ENCODE measurements at regions not wholly inside any gene's neighbourhood (a gene's known extent, or its start where the extent isn't known, plus 50 kb on each side); places are given as distances from the start of the nearest gene placed in this dataset.

DNA sequence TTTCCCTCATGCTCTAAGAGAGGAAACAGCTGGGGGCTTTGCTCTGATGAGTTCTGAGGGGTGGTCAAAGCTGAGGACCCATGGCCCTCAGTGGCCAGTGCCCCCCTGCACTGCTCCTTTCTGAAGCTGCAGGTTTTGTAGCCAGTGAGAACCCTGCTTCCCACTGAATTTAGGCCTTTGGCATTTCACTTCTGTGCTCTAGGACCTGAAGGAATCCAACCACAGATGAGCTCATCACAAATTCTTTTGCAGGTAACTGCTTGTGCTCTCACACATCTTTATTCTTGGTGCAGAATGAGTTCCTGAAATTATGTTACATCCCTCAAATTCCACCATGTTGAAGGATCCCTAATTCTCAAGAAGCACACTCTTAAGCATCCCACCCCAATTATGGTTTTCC lies 248.7 kb upstream of the IRF2BP2 start:
- intact Hi-C loops (cut with DNase I; ENCODE audit: low total_unique reads): no loop called here
- DNase-seq (ENCODE audit: low spot score in 2 of 2): no peak
- H3K4me3 ChIP-seq (ENCODE audit: low read depth, poor library complexity, severe bottlenecking): no peak overlapping the region
- TF ChIP-seq CTCF (IDR thresholded peaks at IDR 0.05) (no peak), POLR2A (IDR thresholded peaks at IDR 0.05) (no peak)

- TF ChIP-seq POLR2A (IDR thresholded peaks at IDR 0.05): no peak
- no peak for TF ChIP-seq CTCF (IDR thresholded peaks at IDR 0.05)
- intact Hi-C loops (cut with DNase I; ENCODE audit: low total_unique reads): no loop called here
- no peak for DNase-seq (ENCODE audit: low spot score in 2 of 2)
- 31 to 32% methylated on average over 3 of the region's 3 CpGs for WGBS, 2 donors
- H3K4me3 ChIP-seq (ENCODE audit: low read depth, poor library complexity, severe bottlenecking): no peak overlapping the region
Measured at GRCh38 chr1:234856845-234857245, 246.9 kb upstream of the IRF2BP2 start.

DNA sequence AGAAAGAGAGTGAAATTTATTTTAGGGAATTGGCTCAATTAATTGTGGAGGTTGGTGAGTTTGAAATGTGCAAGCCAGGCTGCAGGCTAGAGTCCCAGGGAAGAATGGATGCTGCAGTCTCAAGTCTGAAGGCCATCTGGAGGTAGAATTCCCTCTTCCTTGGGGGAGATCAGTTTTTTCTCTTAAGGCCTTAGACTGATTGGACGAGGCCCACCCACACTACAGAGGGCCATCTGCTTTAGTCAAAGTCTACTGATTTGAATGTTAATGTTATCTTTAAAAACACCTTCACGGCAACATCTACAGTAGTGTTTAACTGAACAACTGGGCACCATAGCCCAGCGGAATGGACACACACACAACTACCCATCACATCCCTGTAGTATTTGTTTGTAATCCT lies 245.9 kb upstream of the IRF2BP2 start:
- WGBS, 2 donors: 96 to 99% methylated on average over 3 of the region's 3 CpGs
- intact Hi-C loops (cut with DNase I; ENCODE audit: low total_unique reads): no loop called here
- H3K4me3 ChIP-seq (ENCODE audit: low read depth, poor library complexity, severe bottlenecking): no peak overlapping the region
- DNase-seq (ENCODE audit: low spot score in 2 of 2): no peak
- TF ChIP-seq CTCF (IDR thresholded peaks at IDR 0.05) (no peak), POLR2A (IDR thresholded peaks at IDR 0.05) (no peak)

GRCh38 chr1:234854645-234855039 lies 244.7 kb upstream of the IRF2BP2 start:
- 78 to 94% methylated on average over 1 of the region's 1 CpG for WGBS, 2 donors
- no peak overlapping the region for H3K4me3 ChIP-seq (ENCODE audit: low read depth, poor library complexity, severe bottlenecking)
- DNase-seq (ENCODE audit: low spot score in 2 of 2): no peak
- no peak for TF ChIP-seq POLR2A (IDR thresholded peaks at IDR 0.05)
- no peak for TF ChIP-seq CTCF (IDR thresholded peaks at IDR 0.05)
- intact Hi-C loops (cut with DNase I; ENCODE audit: low total_unique reads): no loop called here

DNA sequence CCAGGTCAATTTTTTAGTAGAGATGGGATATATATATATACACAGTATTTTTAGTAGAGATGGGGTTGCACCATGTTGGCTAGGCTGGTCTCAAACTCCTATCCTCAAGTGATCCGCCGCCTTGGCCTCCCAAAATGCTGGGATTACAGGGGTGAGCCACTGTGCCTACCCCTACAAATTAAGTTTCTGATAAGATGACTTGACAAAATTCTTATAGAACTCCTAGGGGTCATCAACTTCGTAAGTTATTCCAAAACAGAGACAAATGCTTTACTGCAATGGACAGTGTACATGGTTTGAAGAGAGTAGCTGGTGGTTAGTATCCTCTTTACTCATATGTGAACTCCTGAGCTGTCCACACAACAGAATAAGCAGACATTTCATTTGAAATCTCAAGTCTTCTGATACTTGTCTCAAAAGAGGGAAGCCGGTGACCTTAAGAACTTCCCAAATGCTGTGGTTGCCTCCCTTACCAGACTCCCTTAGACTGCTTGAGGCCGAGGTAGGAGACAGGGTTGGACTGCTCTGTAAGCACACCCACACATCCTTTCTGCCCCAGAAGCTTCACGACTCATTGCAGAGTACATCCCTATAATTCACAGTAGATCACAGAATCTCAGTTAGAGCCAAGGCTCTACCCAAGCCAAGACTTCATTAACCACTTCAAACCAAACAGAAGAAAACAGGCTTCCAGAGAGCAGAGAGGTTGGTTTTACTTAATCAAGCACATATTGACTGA lies 244.1 kb upstream of the IRF2BP2 start:
- H3K4me3 ChIP-seq (ENCODE audit: low read depth, poor library complexity, severe bottlenecking): no peak overlapping the region
- TF ChIP-seq POLR2A (IDR thresholded peaks at IDR 0.05) (no peak), CTCF (IDR thresholded peaks at IDR 0.05) (no peak)
- DNase-seq (ENCODE audit: low spot score in 2 of 2): no peak
- WGBS, 2 donors: 70 to 77% methylated on average over 6 of the region's 6 CpGs
- intact Hi-C loops (cut with DNase I; ENCODE audit: low total_unique reads): no loop called here

- WGBS, 2 donors: 95 to 96% methylated on average over 3 of the region's 3 CpGs
- no peak for DNase-seq (ENCODE audit: low spot score in 2 of 2)
- intact Hi-C loops (cut with DNase I; ENCODE audit: low total_unique reads): no loop called here
- H3K4me3 ChIP-seq (ENCODE audit: low read depth, poor library complexity, severe bottlenecking): no peak overlapping the region
- TF ChIP-seq POLR2A (IDR thresholded peaks at IDR 0.05): no peak
- no peak for TF ChIP-seq CTCF (IDR thresholded peaks at IDR 0.05)
Measured at GRCh38 chr1:234852659-234853058, 242.7 kb upstream of the IRF2BP2 start.
